T-helper 1 cell (primary cell): ENCODE measurements at regions not wholly inside any gene's neighbourhood (a gene's known extent, or its start where the extent isn't known, plus 50 kb on each side); places are given as distances from the start of the nearest gene placed in this dataset.

Experiments used
- DNase-seq, 5 donors: peaks; one replicate each; pipeline ENCODE4 v3.0.0-alpha.2; 2012 to 2020

GRCh38 chr9:29648132-29648531, 2074.9 kb upstream of the C9orf72 start:
- DNase-seq = no peak

- no peak for DNase-seq
These were observed 2075.3 kb upstream of the C9orf72 start for GRCh38 chr9:29648601-29649000.

DNA sequence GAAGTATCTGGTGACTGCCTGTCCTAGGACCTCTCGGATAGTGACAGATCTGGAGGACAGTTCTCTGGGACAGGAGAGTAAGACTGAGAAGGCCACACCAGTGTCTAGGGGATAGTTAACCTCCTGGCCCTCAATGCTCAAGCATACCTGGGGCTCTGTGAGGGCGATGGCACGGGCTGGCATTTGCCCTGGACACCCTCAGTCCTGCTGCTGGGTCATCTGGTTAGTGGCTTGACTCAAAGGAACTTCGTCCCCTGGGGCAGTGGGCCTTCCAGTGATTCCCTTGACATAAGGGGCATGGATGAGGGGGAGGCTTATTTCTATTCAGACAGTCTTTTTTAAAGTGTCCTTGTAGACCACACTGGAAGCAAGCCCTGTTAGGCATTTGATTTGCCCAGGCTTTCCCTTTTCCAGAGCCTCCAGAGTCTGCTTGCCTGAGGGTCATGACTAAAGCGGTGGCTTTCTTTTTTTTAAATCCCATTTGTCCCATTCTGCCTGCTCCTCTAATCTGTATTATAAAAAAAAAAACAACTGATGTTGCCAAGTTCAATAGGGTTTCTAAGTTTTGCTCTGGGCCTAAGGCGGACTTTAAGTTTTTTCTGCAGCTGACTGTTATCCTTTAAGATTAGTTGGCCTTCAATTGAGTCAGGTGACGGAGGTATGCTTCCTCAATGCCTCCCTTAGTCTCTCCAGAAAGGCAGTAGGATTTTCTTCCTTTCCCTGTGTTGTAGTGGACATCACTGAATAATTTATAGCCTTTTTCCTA, 2083.5 kb upstream of the C9orf72 start:
- DNase-seq = no peak

- no peak for DNase-seq
These were observed 2084.5 kb upstream of the C9orf72 start for GRCh38 chr9:29657821-29658220.

GRCh38 chr9:29659014-29659413, 2085.7 kb upstream of the C9orf72 start:
- no peak for DNase-seq

DNA sequence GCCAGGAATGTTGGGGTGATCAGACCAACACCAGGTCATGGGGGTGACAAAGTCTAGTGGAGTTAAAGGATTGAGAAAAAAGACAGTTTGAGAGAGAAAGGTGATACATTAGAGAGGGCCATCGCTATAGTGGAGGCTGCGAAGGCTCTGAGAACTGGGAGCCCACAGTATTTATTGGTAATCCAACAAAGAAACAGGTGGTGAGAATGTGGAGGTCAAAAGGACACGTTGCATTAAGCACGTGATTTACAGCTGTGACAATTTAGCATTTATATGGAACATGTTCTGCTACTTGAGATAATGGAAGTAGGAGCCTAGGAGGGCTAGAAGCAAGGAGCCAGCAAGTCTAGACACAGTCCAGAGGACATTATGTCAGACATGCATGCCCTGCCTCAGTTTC, 2086.5 kb upstream of the C9orf72 start:
- no peak for DNase-seq

GRCh38 chr9:29668732-29669131, 2095.5 kb upstream of the C9orf72 start:
- no peak for DNase-seq

DNA sequence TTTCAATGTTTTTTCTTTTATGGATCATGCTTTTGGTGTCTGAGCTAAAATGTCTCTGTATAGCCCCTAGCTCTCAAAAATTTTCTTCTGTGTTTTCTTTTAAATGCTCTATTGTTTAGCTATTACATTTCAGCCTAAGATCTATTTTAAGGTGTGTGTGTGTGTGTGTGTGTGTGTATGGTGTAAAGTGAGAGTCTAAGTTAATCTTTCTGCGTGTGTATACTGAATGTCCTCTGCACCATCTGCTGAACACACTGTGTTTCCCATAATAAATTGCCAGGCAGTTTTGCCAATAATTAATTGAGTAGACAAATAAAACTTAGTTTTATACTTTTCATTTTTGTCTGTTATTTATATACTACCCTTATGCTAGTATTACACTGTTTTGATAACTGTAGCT, 2096.3 kb upstream of the C9orf72 start:
- no peak for DNase-seq

GRCh38 chr9:29685531-29685930, 2112.2 kb upstream of the C9orf72 start:
- DNase-seq = no peak

GRCh38 chr9:29691145-29691544, 2117.9 kb upstream of the C9orf72 start:
- DNase-seq = no peak

- no peak for DNase-seq
These were observed 2118.6 kb upstream of the C9orf72 start for GRCh38 chr9:29691758-29692407.

DNA sequence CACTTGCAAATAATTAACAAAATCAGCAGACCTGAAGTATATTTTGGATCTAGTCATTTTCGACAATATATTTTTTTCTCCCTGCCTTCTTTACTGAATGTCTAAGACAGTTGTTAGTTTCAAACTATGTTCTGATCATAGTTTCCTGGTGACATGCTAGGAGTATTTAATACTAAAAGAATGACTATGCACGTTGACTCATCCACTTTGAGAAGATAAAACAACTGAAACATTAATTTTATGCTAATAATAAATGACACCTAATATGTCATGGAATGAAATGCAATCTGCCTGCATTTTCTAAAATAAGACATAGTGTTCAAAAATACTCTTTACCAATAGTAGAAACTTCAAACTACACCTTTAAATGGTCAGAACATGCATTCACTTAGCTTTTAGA, 2123.7 kb upstream of the C9orf72 start:
- no peak for DNase-seq

- no peak for DNase-seq
These were observed 2128.3 kb upstream of the C9orf72 start for GRCh38 chr9:29701559-29701958.

DNA sequence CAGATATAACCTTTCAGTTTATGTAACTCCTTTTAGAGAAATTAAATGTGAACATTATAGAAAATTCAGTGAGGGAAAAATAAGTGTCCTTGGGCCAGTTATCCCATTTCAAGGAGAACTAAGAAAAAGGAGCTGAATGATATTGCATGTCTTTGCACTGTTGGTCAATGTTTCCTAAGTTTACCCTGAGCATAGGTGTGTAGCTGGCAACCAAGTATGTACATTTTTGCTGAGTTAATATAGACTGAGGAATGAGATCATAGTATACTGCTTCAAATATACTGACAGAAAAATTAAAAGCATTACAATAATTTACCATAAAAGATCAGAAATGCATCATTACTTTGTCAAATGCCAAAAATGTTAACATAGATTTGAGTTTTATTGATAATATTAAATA, 2128.7 kb upstream of the C9orf72 start:
- DNase-seq = no peak

GRCh38 chr9:29714860-29715259, 2141.6 kb upstream of the C9orf72 start:
- DNase-seq = no peak

- DNase-seq = no peak
These were observed 2144.3 kb upstream of the C9orf72 start for GRCh38 chr9:29717631-29718030.

GRCh38 chr9:29730163-29730562, 2156.9 kb upstream of the C9orf72 start:
- DNase-seq = no peak

DNA sequence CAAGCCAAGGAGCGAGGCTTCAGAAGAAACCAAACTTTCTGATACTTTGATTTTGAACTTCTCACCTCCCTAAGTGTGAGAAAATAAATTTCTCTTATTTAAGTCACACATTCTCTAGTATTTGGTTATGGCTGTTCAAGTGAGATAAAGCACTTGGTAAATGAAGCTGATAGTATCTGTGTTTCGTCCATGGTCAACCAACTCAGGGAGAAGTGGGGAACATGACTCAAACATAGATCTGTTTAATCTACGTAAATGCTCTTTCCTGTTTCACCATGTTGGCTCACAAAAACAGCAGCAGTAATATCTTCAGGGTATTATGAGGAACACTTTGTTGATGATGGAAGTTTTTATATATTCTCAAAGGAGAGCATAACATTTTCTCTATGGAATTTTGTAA, 2167.2 kb upstream of the C9orf72 start:
- DNase-seq = no peak

- DNase-seq = no peak
These were observed 2167.9 kb upstream of the C9orf72 start for GRCh38 chr9:29741169-29741568.

DNA sequence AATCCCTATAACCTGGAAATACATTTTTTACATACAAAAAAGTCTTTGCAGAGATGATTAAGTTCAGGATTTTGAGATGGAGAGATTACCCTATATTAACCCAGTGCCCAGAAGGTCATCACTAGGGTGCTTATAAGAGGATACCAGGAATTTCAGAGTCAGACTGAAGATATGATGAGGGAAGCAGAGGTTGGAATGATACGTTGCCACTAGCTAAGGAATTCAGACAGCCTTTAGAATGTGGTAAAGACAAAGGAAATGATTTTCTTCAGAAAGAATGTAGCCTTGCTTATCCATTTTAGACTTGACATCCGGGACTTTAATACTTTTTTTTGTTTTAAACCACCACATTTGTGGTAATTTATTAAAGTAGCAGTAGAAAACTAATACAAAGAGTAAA, 2176.8 kb upstream of the C9orf72 start:
- DNase-seq = no peak

DNA sequence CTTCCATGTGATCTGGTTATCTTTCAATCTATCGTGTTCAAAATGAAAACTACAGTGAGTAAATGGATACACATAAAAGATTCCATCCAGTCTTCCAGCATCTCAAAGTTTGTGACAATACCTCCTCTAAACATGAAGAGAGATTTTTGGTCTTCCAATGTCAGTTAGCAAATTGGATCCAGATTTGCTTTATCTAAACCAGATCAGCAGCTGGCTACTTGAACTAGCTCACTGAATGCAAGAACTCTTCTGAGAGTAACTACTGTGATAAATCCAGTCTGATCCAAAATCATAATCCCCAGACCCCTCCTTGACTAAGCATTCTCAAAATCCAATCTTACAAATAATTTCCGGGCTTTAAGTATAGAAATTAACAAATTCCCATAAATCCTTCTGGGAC, 2177.9 kb upstream of the C9orf72 start:
- no peak for DNase-seq

DNA sequence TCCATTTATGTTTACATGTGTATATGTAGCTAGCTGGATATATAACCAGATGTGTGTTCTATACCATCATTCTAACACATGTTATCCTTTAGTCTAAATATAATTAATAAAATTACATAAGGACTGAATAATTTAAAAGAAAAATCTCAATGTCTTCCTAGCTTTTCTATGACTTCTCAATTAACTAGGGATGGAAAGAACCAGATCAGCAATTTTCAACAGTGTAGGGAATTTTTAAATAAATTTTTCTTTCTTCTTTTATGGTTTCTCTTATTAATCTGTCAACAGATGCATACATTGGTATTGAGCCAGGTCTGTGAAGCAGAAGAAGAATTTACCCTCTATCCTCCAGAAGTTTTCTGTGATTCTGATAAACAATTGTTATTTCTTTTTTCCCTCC, 2180.4 kb upstream of the C9orf72 start:
- DNase-seq = no peak

DNA sequence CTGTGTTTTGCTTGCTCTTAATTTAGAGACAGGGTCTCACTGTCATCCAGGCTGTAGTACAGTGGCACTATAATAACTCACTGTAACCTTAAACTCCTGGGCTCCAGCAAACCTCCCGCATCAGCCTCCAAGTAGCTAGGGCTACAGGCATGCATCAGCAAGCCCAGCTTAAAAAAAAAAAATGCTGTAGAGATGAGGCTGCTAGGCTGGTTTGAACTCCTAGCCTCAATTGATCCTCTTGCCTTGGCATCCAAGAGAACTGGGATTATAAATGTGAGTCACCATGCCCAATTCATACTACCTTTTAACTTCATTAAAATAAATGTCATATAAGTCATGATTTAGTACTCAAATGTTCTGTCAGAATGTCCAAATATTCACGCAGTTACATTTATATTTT, 2195.7 kb upstream of the C9orf72 start:
- no peak for DNase-seq

DNA sequence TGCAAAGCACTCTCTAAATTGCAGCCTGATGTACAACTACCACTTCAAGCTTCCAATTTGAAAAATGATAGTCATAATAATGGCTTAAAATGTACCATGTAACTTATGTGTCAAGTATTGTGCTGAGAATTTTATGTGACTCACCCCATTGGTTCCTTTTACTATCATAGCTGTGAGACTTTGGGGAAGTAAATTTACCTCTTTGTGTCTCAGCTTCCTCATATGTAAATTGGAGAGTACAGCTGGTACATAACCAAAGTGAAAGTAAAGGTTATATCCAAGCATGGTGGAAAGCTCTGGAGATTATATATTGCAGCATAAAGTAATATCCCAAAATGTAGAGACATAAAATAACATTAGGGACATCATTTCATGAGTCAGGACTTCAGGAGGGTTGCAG, 2200.4 kb upstream of the C9orf72 start:
- no peak for DNase-seq

DNA sequence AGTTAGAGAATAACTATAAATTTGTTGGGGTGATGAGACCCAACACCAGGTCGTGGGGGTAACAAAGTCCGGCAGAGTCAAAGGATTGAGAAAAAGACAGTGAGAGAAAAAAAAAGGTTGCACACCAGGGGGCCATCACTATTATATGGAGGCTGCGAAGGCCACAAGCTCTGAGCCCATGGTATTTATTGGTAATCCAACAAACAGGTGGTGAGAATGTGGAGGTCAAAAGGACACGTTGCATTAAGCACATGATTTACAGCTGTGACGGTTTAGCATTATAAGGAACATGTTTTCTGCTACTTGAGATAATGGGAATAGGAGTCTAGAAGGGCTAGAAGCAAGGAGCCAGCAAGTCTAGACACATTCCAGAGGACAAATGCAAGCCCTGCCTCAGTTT, 2202.2 kb upstream of the C9orf72 start:
- DNase-seq = no peak
